H9 (cell line): ENCODE measurements at regions not wholly inside any gene's neighbourhood (a gene's known extent, or its start where the extent isn't known, plus 50 kb on each side); places are given as distances from the start of the nearest gene placed in this dataset.

Experiments
- DNase-seq: peaks from one replicate; pipeline ENCODE4 v3.0.0-alpha.2; 2017
- H2AFZ ChIP-seq: one replicate; pipeline ENCODE4 v1.6.1; 2013; ENCODE audit warnings: mild to moderate bottlenecking, low read length, control low read depth, moderate library complexity
- H2AK5ac ChIP-seq: 2 replicates; pipeline ENCODE4 v1.6.1; 2013; ENCODE audit warnings: low read length, control low read depth, mixed read lengths; ENCODE audit not compliant: insufficient read length
- H2BK120ac ChIP-seq: one replicate; pipeline ENCODE4 v1.6.1; 2013; ENCODE audit warnings: low read depth, mild to moderate bottlenecking, low read length, control low read depth, inconsistent platforms; ENCODE audit not compliant: poor library complexity, severe bottlenecking
- H2BK12ac ChIP-seq: 2 replicates; pipeline ENCODE4 v1.6.1; 2013; ENCODE audit warnings: low read length, control low read depth, mixed read lengths, low read depth; ENCODE audit not compliant: insufficient read length
- H2BK15ac ChIP-seq: 2 replicates; pipeline ENCODE4 v1.6.1; 2013; ENCODE audit warnings: low read depth, low read length, control low read depth
- H2BK20ac ChIP-seq: one replicate; pipeline ENCODE4 v1.6.1; 2013; ENCODE audit warnings: low read depth, mild to moderate bottlenecking, low read length, control low read depth, inconsistent platforms; ENCODE audit not compliant: poor library complexity, severe bottlenecking
- H2BK5ac ChIP-seq: 2 replicates; pipeline ENCODE4 v1.6.1; 2013; ENCODE audit warnings: low read length, control low read depth, mixed read lengths; ENCODE audit not compliant: insufficient read length
- H3K14ac ChIP-seq: 2 replicates; pipeline ENCODE4 v1.6.1; 2013; ENCODE audit warnings: low read length, control low read depth; ENCODE audit not compliant: insufficient read depth
- H3K18ac ChIP-seq: 2 replicates; pipeline ENCODE4 v1.6.1; 2013; ENCODE audit warnings: low read depth, mild to moderate bottlenecking, mixed read lengths, low read length, control low read depth; ENCODE audit not compliant: insufficient read length
- H3K23ac ChIP-seq: 2 replicates; pipeline ENCODE4 v1.6.1; 2013; ENCODE audit warnings: low read length, control low read depth, mixed read lengths, low read depth; ENCODE audit not compliant: insufficient read length
- H3K23me2 ChIP-seq: 2 replicates; pipeline ENCODE4 v1.6.1; 2013; ENCODE audit warnings: low read depth, mild to moderate bottlenecking, mixed read lengths, low read length, control low read depth; ENCODE audit not compliant: insufficient read length, poor library complexity, severe bottlenecking
- H3K27ac ChIP-seq: 2 replicates; pipeline ENCODE4 v1.5.1; 2013; ENCODE audit warnings: low read length, control low read depth, mixed read lengths, low read depth; ENCODE audit not compliant: insufficient read length
- H3K27me3 ChIP-seq: 2 replicates; pipeline ENCODE4 v1.6.1; 2013; ENCODE audit warnings: low read length, control low read depth, inconsistent platforms; ENCODE audit not compliant: insufficient read depth
- H3K4ac ChIP-seq: 2 replicates; pipeline ENCODE4 v1.6.1; 2013; ENCODE audit warnings: low read depth, mild to moderate bottlenecking, control low read depth, inconsistent platforms, low read length, moderate library complexity
- H3K4me1 ChIP-seq: 2 replicates; pipeline ENCODE4 v1.6.1; 2013; ENCODE audit warnings: low read length, control low read depth, inconsistent platforms; ENCODE audit not compliant: insufficient read depth
- H3K4me2 ChIP-seq: 2 replicates; pipeline ENCODE4 v1.6.1; 2013; ENCODE audit warnings: low read length, control low read depth, mixed read lengths; ENCODE audit not compliant: insufficient read length, insufficient read depth
- H3K56ac ChIP-seq: 2 replicates; pipeline ENCODE4 v1.6.1; 2013; ENCODE audit warnings: low read depth, mild to moderate bottlenecking, mixed read lengths, low read length, control low read depth; ENCODE audit not compliant: insufficient read length
- H3K79me1 ChIP-seq: 2 replicates; pipeline ENCODE4 v1.6.1; 2013; ENCODE audit warnings: low read depth, mild to moderate bottlenecking, moderate library complexity, low read length, control low read depth, inconsistent platforms; ENCODE audit not compliant: insufficient read depth, poor library complexity, severe bottlenecking
- H3K79me2 ChIP-seq: 2 replicates; pipeline ENCODE4 v1.6.1; 2013; ENCODE audit warnings: low read length, control low read depth, inconsistent platforms; ENCODE audit not compliant: insufficient read depth
- H3K9ac ChIP-seq: 2 replicates; pipeline ENCODE4 v1.6.1; 2013; ENCODE audit warnings: low read length, control low read depth, mixed read lengths; ENCODE audit not compliant: insufficient read length; ENCODE audit errors: extremely low read depth
- H3K9me3 ChIP-seq: one replicate; pipeline ENCODE4 v1.6.1; 2013; ENCODE audit warnings: low read depth, low read length, inconsistent platforms; ENCODE audit not compliant: control insufficient read depth
- H3T11ph ChIP-seq: one replicate; pipeline ENCODE4 v1.6.1; 2013; ENCODE audit warnings: mild to moderate bottlenecking, low read length, control low read depth, inconsistent platforms
- H4K20me1 ChIP-seq: one replicate; pipeline ENCODE4 v1.6.1; 2013; ENCODE audit not compliant: control insufficient read depth, insufficient read length, insufficient read depth
- H4K5ac ChIP-seq: 2 replicates; pipeline ENCODE4 v1.6.1; 2013; ENCODE audit warnings: low read depth, mild to moderate bottlenecking, mixed read lengths, low read length, control low read depth; ENCODE audit not compliant: insufficient read length
- H4K8ac ChIP-seq: replicated peaks from 2 replicates; pipeline ENCODE4 v1.6.1; 2013; ENCODE audit warnings: low read length, control low read depth, mixed read lengths, low read depth; ENCODE audit not compliant: insufficient read length
- H4K91ac ChIP-seq: 2 replicates; pipeline ENCODE4 v1.6.1; 2013; ENCODE audit warnings: low read depth, mild to moderate bottlenecking, moderate library complexity, mixed read lengths, low read length, control low read depth; ENCODE audit not compliant: insufficient read length
- H3K27ac Mint-ChIP-seq, 3 experiments: 2 replicates in 2 of 3; 3 replicates in 1 of 3; pipeline ENCODE4 v1.8.0; 2020 to 2021; ENCODE audit warnings: mixed read lengths in 3 of 3, mild to moderate bottlenecking in 1 of 3, moderate library complexity in 1 of 3
- H3K27me3 Mint-ChIP-seq: 2 replicates; pipeline ENCODE4 v1.8.0; 2021; ENCODE audit warnings: low read depth, mild to moderate bottlenecking, moderate library complexity, mixed read lengths
- H3K36me3 Mint-ChIP-seq, 3 experiments: 2 replicates in 2 of 3; 3 replicates in 1 of 3; pipeline ENCODE4 v1.8.0; 2020 to 2021; ENCODE audit warnings: low read depth in 3 of 3, mixed read lengths in 3 of 3; ENCODE audit not compliant: insufficient read depth in 1 of 3
- H3K4me1 Mint-ChIP-seq, 2 experiments: 2 replicates each; pipeline ENCODE4 v1.8.0; 2020; ENCODE audit warnings: mixed read lengths in 2 of 2
- H3K4me3 Mint-ChIP-seq, 2 experiments: 2 replicates in 1 of 2; 3 replicates in 1 of 2; pipeline ENCODE4 v1.8.0; 2020 to 2021; ENCODE audit warnings: mild to moderate bottlenecking in 2 of 2, mixed read lengths in 2 of 2, moderate library complexity in 1 of 2
- H3K9me3 Mint-ChIP-seq, 2 experiments: 2 replicates in 1 of 2; 3 replicates in 1 of 2; pipeline ENCODE4 v1.8.0; 2020; ENCODE audit warnings: mild to moderate bottlenecking in 2 of 2, mixed read lengths in 2 of 2, moderate library complexity in 1 of 2
- CTCF ChIP-seq: fragments of 200-600 bp; sonication (generic); conservative IDR thresholded peaks from 3 replicates; pipeline ENCODE4 v1.8.0; 2021; ENCODE audit warnings: antibody characterized with exemption, mild to moderate bottlenecking
- WGBS: extraction: QIAGEN DNeasy Blood & Tissue Kit; methylation state at CpG from one replicate; pipeline ENCODE4 v1.1.7; 2013; ENCODE audit warnings: missing lambda C conversion rate, low lambda C conversion rate, mixed read lengths; ENCODE audit not compliant: insufficient read length; ENCODE audit errors: extremely low coverage; 5-methylcytosine and 5-hydroxymethylcytosine counted together

- H3K4me1 ChIP-seq, result peaks cover 2% of the 10 kb centered on the region; the same call in 1 of the 2 replicates
- Mint-ChIP-seq H3K27me3 (peaks cover 30% of the 10 kb centered on the region), H3K27ac (no peak overlapping the region), H3K4me3 (no peak overlapping the region), H3K9me3 (no peaks in the 10 kb centered on the region), H3K4me1 (peaks cover 32 to 36% of the 10 kb centered on the region in 2 experiments), H3K36me3 (no peaks in the 10 kb centered on the region)
- H3K23ac ChIP-seq, result no peak overlapping the region
- H3K4me2 ChIP-seq, result no peak overlapping the region
- H3T11ph ChIP-seq, result no peak overlapping the region
- H3K18ac ChIP-seq, result no peak overlapping the region
- no peaks in the 10 kb centered on the region for H3K79me1 ChIP-seq
- H3K14ac ChIP-seq, result no peak overlapping the region
- H2AK5ac ChIP-seq, result no peak overlapping the region
- H2BK12ac ChIP-seq, result no peak overlapping the region
- WGBS, result no CpG with 5 or more reads among the region's 14 CpGs
- TF ChIP-seq CTCF, result no peak
- no peak overlapping the region for H4K8ac ChIP-seq
- no peaks in the 10 kb centered on the region for H4K20me1 ChIP-seq
- H3K23me2 ChIP-seq, result peaks cover 2% of the 10 kb centered on the region
- H4K5ac ChIP-seq, result no peak overlapping the region
- no peak for DNase-seq
- no peak overlapping the region for H3K27ac ChIP-seq
- H3K27me3 ChIP-seq, result peaks cover 10% of the 10 kb centered on the region; the same call in 1 of the 2 replicates
- no peak overlapping the region for H2BK15ac ChIP-seq
- no peaks in the 10 kb centered on the region for H3K79me2 ChIP-seq
- H2BK120ac ChIP-seq, result no peak overlapping the region
- no peak overlapping the region for H4K91ac ChIP-seq
- H2BK20ac ChIP-seq, result no peak overlapping the region
- H2AFZ ChIP-seq, result no peak overlapping the region
- no peak overlapping the region for H3K4ac ChIP-seq
- no peak overlapping the region for H3K9ac ChIP-seq
- no peaks in the 10 kb centered on the region for H3K9me3 ChIP-seq
- H3K56ac ChIP-seq, result no peak overlapping the region
- no peak overlapping the region for H2BK5ac ChIP-seq
Measured at GRCh38 chr5:1639757-1640156, 116.0 kb upstream of the LPCAT1 start.
